ENCODE measurements at regions not wholly inside any gene's neighbourhood (a gene's known extent, or its start where the extent isn't known, plus 50 kb on each side); places are given as distances from the start of the nearest gene placed in this dataset.

DNA sequence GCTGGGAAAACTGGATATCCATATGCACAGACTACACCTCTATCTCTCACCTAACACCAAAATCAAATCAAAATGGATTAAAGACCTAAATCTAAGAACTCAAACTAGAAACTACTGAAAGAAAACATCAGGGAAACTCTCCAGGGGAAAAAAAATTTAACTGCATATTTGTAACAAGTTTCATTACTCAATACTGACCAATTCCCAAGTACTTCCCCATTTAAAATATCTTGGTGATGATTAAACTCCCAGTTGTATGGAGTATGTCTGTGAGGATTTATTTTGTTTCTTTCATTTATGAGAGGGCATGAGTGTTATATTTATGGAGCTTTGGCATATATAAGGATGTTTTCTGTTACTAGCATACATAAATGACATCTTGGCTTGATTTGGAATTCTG is 112.3 kb upstream of the IL15 start:
- no peaks in the 10 kb centered on the region for H3K36me3 ChIP-seq (ENCODE audit: control insufficient read depth in 2 of 2, insufficient read depth in 2 of 2, low read length in 1 of 2)
- no peaks in the 10 kb centered on the region for H3K27me3 ChIP-seq (ENCODE audit: control insufficient read depth in 1 of 2, insufficient read depth in 2 of 2, low read length in 2 of 2)
- H3K27ac ChIP-seq (ENCODE audit: low read depth in 2 of 2, low read length in 1 of 2) = no peak overlapping the region
- no peak overlapping the region for H3K4me3 ChIP-seq (ENCODE audit: low read depth in 1 of 2, low read length in 2 of 2)
- H3K9me3 ChIP-seq (ENCODE audit: control insufficient read depth in 2 of 2, insufficient read depth in 1 of 2, low read depth in 1 of 2, low read length in 1 of 2) = no peaks in the 10 kb centered on the region
- H3K4me1 ChIP-seq (ENCODE audit: control insufficient read depth in 2 of 2, insufficient read depth in 2 of 2, low read length in 1 of 2) = no peaks in the 10 kb centered on the region

DNA sequence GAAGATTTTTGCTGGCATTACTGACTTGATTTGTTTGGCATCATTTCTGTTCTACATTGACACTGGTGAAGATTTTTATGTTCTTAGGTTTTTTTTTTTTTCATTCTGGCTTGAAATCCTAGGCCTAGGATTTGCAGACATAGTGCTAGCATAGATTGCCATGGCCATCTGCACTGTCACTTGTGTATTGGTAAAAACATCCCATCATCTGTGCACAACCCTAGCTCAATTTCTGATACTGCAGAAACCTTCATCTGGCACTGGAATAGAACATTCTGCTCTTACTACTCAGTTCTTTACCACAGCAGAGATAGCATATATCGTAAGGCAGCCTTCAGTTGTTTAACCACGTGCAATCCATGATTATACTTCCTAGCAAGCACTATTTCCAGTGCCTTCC is 111.5 kb upstream of the IL15 start:
- Histone ChIP-seq H3K27ac (ENCODE audit: low read depth in 2 of 2, low read length in 1 of 2) (no peak overlapping the region), H3K9me3 (ENCODE audit: control insufficient read depth in 2 of 2, insufficient read depth in 1 of 2, low read depth in 1 of 2, low read length in 1 of 2) (no peaks in the 10 kb centered on the region), H3K4me3 (ENCODE audit: low read depth in 1 of 2, low read length in 2 of 2) (no peak overlapping the region), H3K27me3 (ENCODE audit: control insufficient read depth in 1 of 2, insufficient read depth in 2 of 2, low read length in 2 of 2) (no peaks in the 10 kb centered on the region), H3K4me1 (ENCODE audit: control insufficient read depth in 2 of 2, insufficient read depth in 2 of 2, low read length in 1 of 2) (no peaks in the 10 kb centered on the region), H3K36me3 (ENCODE audit: control insufficient read depth in 2 of 2, insufficient read depth in 2 of 2, low read length in 1 of 2) (no peaks in the 10 kb centered on the region)
- 83 to 84% methylated on average over 2 of the region's 2 CpGs for WGBS, 2 donors

DNA sequence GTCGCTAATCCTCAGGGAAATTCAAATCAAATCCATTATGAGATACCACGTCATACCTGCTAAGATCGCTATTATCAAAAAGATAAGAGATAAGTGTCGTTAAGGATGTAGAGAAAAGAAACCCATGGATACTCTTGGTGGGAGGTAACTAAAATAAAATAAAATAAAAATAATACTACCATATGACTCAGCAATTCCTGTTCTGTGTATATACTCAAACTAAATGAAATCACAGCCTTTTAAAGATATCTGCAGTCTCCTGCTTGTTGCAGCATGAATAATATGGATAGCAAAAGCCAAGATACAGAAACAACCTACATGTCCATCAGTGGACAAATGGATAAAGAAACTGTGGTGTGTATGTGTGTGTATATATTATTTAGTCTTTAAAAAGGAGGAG is 105.8 kb upstream of the IL15 start:
- Histone ChIP-seq H3K4me1 (ENCODE audit: control insufficient read depth in 2 of 2, insufficient read depth in 2 of 2, low read length in 1 of 2) (no peaks in the 10 kb centered on the region), H3K4me3 (ENCODE audit: low read depth in 1 of 2, low read length in 2 of 2) (no peak overlapping the region), H3K27me3 (ENCODE audit: control insufficient read depth in 1 of 2, insufficient read depth in 2 of 2, low read length in 2 of 2) (no peaks in the 10 kb centered on the region), H3K36me3 (ENCODE audit: control insufficient read depth in 2 of 2, insufficient read depth in 2 of 2, low read length in 1 of 2) (no peaks in the 10 kb centered on the region), H3K27ac (ENCODE audit: low read depth in 2 of 2, low read length in 1 of 2) (no peak overlapping the region), H3K9me3 (ENCODE audit: control insufficient read depth in 2 of 2, insufficient read depth in 1 of 2, low read depth in 1 of 2, low read length in 1 of 2) (no peaks in the 10 kb centered on the region)
- 88 to 92% methylated on average over 4 of the region's 4 CpGs for WGBS, 2 donors

DNA sequence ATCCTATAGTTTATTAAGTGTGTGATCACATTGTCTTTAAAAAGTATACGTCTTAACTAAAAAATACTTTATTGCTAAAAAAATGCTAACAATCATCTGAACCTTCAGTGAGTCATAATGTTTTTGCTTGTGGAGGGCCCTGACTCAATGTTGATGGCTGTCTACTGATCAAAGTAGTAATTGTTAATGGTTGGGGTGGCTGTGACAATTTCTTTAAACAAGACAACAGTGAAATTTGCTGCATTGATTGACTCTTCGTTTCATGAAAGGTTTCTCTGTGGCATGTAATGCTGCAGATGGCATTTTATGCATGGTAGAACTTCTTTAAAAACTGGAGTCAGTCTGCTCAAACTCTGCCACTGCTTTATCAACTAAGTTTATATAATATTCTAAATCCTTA is 101.4 kb upstream of the IL15 start:
- no peaks in the 10 kb centered on the region for H3K27me3 ChIP-seq (ENCODE audit: control insufficient read depth in 1 of 2, insufficient read depth in 2 of 2, low read length in 2 of 2)
- H3K27ac ChIP-seq (ENCODE audit: low read depth in 2 of 2, low read length in 1 of 2) = no peak overlapping the region
- no peaks in the 10 kb centered on the region for H3K4me1 ChIP-seq (ENCODE audit: control insufficient read depth in 2 of 2, insufficient read depth in 2 of 2, low read length in 1 of 2)
- WGBS, 2 donors = 86 to 89% methylated on average over 2 of the region's 2 CpGs
- no peaks in the 10 kb centered on the region for H3K36me3 ChIP-seq (ENCODE audit: control insufficient read depth in 2 of 2, insufficient read depth in 2 of 2, low read length in 1 of 2)
- H3K4me3 ChIP-seq (ENCODE audit: low read depth in 1 of 2, low read length in 2 of 2) = no peak overlapping the region
- H3K9me3 ChIP-seq (ENCODE audit: control insufficient read depth in 2 of 2, insufficient read depth in 1 of 2, low read depth in 1 of 2, low read length in 1 of 2) = no peaks in the 10 kb centered on the region

DNA sequence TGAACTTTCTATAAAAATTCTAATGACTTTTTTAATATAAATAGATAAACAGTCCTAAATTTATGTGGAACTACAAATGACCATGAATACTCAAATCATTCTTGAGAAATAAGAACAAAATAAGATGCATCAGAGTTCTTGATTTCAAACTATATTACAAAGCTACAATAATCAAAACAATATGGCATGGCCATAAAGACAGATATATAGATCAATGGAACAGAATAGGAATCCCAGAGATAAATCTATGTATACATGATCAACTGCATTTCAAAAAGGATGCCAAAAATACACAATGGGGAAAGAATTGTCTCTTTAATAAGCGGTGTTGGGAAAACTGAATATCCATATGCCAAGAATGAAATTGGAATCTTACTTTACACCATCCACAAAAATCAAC is 98.4 kb upstream of the IL15 start:
- Histone ChIP-seq H3K4me3 (ENCODE audit: low read depth in 1 of 2, low read length in 2 of 2) (no peak overlapping the region), H3K36me3 (ENCODE audit: control insufficient read depth in 2 of 2, insufficient read depth in 2 of 2, low read length in 1 of 2) (no peaks in the 10 kb centered on the region), H3K4me1 (ENCODE audit: control insufficient read depth in 2 of 2, insufficient read depth in 2 of 2, low read length in 1 of 2) (no peaks in the 10 kb centered on the region), H3K27ac (ENCODE audit: low read depth in 2 of 2, low read length in 1 of 2) (no peak overlapping the region), H3K9me3 (ENCODE audit: control insufficient read depth in 2 of 2, insufficient read depth in 1 of 2, low read depth in 1 of 2, low read length in 1 of 2) (no peaks in the 10 kb centered on the region), H3K27me3 (ENCODE audit: control insufficient read depth in 1 of 2, insufficient read depth in 2 of 2, low read length in 2 of 2) (no peaks in the 10 kb centered on the region)
- 87 to 90% methylated on average over 1 of the region's 1 CpG for WGBS, 2 donors

DNA sequence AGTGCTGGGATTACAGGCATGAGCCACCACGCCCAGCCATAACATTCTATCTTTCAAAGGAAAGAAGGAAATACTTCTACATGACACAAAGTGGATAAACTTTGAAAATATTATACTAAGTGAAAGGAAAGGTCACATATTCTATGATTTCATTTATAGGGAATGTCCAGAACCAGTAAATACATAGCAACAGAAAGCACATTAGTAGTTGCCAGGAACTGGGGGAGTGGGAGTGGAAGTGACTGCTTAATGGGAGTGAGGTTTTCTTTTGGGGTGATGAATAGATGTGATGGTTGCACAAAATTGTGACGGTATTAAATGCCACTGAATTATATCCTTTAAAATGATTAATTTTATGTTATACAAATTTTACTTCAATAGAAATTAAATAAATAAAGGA is 95.7 kb upstream of the IL15 start:
- no peaks in the 10 kb centered on the region for H3K27me3 ChIP-seq (ENCODE audit: control insufficient read depth in 1 of 2, insufficient read depth in 2 of 2, low read length in 2 of 2)
- H3K4me1 ChIP-seq (ENCODE audit: control insufficient read depth in 2 of 2, insufficient read depth in 2 of 2, low read length in 1 of 2) = no peaks in the 10 kb centered on the region
- WGBS, 2 donors = 66 to 81% methylated on average over 2 of the region's 2 CpGs
- H3K9me3 ChIP-seq (ENCODE audit: control insufficient read depth in 2 of 2, insufficient read depth in 1 of 2, low read depth in 1 of 2, low read length in 1 of 2) = no peaks in the 10 kb centered on the region
- H3K27ac ChIP-seq (ENCODE audit: low read depth in 2 of 2, low read length in 1 of 2) = no peak overlapping the region
- H3K4me3 ChIP-seq (ENCODE audit: low read depth in 1 of 2, low read length in 2 of 2) = no peak overlapping the region
- no peaks in the 10 kb centered on the region for H3K36me3 ChIP-seq (ENCODE audit: control insufficient read depth in 2 of 2, insufficient read depth in 2 of 2, low read length in 1 of 2)

DNA sequence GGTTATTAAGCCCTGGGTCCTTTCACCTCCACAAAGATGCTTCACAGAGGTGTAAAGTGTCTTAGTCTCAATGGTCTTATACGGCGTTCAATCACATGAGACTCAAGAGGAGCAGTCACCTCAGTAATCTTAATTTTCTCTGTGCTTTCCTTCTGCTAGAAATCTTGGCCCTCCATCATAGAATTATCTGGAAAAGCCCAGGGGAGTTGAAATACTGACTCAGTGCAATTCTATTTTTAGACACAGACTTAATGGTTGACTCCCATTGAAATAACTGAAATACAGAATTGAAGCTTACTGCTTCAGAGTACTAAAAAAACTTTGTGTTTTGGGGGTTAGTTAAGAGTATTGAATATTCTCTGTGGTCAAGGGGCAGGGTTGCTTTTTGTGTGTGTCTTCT is 94.5 kb upstream of the IL15 start:
- no peaks in the 10 kb centered on the region for H3K4me1 ChIP-seq (ENCODE audit: control insufficient read depth in 2 of 2, insufficient read depth in 2 of 2, low read length in 1 of 2)
- H3K27ac ChIP-seq (ENCODE audit: low read depth in 2 of 2, low read length in 1 of 2) = no peak overlapping the region
- no peaks in the 10 kb centered on the region for H3K36me3 ChIP-seq (ENCODE audit: control insufficient read depth in 2 of 2, insufficient read depth in 2 of 2, low read length in 1 of 2)
- no peaks in the 10 kb centered on the region for H3K27me3 ChIP-seq (ENCODE audit: control insufficient read depth in 1 of 2, insufficient read depth in 2 of 2, low read length in 2 of 2)
- WGBS, 2 donors = 92 to 96% methylated on average over 2 of the region's 2 CpGs
- no peaks in the 10 kb centered on the region for H3K9me3 ChIP-seq (ENCODE audit: control insufficient read depth in 2 of 2, insufficient read depth in 1 of 2, low read depth in 1 of 2, low read length in 1 of 2)
- H3K4me3 ChIP-seq (ENCODE audit: low read depth in 1 of 2, low read length in 2 of 2) = no peak overlapping the region

DNA sequence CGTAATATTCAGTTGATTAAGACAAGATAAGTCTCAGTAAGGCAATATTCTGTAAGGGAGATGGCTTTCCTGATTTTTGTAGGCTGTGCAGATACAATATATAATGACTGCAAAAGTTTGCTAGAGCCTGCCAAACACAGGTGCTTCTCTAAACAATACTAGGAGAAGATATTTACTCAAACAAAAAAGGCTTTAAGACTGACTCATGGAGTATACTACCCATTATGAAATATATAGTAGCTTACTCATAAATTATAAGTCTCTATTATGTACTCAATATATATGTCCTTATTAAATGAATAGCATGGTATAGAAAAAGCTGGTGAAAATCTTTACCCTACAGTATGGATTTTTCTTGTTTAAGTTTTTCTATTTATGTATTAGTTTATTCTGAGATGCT is 93.2 kb upstream of the IL15 start:
- WGBS, 2 donors = 76 to 91% methylated on average over 1 of the region's 1 CpG
- H3K27ac ChIP-seq (ENCODE audit: low read depth in 2 of 2, low read length in 1 of 2) = no peak overlapping the region

DNA sequence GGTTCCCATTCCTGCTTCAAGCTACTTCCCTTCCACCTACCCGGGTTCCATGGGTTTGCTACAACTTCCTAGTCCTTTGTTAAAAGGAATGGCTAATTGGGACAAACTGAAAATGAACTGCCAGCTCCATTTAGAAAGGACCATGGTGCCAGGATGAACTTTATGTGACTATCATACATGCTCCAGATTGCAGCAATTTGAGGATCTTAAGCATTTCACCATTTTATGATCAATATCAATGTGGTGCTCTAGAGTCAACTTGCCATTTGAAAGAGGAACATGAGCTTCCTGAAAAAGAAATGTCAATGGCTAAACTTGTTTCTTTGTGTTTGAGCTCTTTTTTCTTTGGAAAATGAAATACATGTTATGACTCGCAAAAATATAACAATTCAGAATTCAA is 92.7 kb upstream of the IL15 start:
- Histone ChIP-seq H3K27ac (ENCODE audit: low read depth in 2 of 2, low read length in 1 of 2) (no peak overlapping the region), H3K27me3 (ENCODE audit: control insufficient read depth in 1 of 2, insufficient read depth in 2 of 2, low read length in 2 of 2) (no peaks in the 10 kb centered on the region), H3K36me3 (ENCODE audit: control insufficient read depth in 2 of 2, insufficient read depth in 2 of 2, low read length in 1 of 2) (no peaks in the 10 kb centered on the region), H3K4me1 (ENCODE audit: control insufficient read depth in 2 of 2, insufficient read depth in 2 of 2, low read length in 1 of 2) (no peaks in the 10 kb centered on the region), H3K9me3 (ENCODE audit: control insufficient read depth in 2 of 2, insufficient read depth in 1 of 2, low read depth in 1 of 2, low read length in 1 of 2) (no peaks in the 10 kb centered on the region), H3K4me3 (ENCODE audit: low read depth in 1 of 2, low read length in 2 of 2) (no peak overlapping the region)
- 77 to 84% methylated on average over 2 of the region's 2 CpGs for WGBS, 2 donors

More for the DNA sequence above, 93.2 kb upstream of the IL15 start:
- Histone ChIP-seq H3K27me3 (ENCODE audit: control insufficient read depth in 1 of 2, insufficient read depth in 2 of 2, low read length in 2 of 2) (no peaks in the 10 kb centered on the region), H3K4me3 (ENCODE audit: low read depth in 1 of 2, low read length in 2 of 2) (no peak overlapping the region), H3K36me3 (ENCODE audit: control insufficient read depth in 2 of 2, insufficient read depth in 2 of 2, low read length in 1 of 2) (no peaks in the 10 kb centered on the region), H3K9me3 (ENCODE audit: control insufficient read depth in 2 of 2, insufficient read depth in 1 of 2, low read depth in 1 of 2, low read length in 1 of 2) (no peaks in the 10 kb centered on the region), H3K4me1 (ENCODE audit: control insufficient read depth in 2 of 2, insufficient read depth in 2 of 2, low read length in 1 of 2) (no peaks in the 10 kb centered on the region)

DNA sequence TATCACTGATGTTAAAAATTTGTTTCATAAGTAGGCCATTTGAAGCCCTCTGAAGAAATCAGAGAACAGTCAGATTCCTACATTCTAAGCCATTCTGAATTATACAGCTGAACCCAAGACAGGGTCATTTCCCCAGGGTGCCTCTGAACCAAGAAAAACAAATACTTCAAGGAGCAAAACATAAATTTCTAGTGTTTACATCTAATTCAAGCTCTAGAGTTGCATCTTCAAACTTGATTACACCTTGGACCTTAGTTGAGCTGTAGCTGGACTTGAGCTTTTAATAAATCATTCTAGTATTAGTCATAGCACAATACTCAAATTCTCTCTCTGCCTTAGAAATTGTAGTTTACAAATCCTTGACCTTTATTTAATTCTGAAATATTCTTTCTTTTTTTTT is 87.6 kb upstream of the IL15 start:
- Histone ChIP-seq H3K27ac (ENCODE audit: low read depth in 2 of 2, low read length in 1 of 2) (no peak overlapping the region), H3K9me3 (ENCODE audit: control insufficient read depth in 2 of 2, insufficient read depth in 1 of 2, low read depth in 1 of 2, low read length in 1 of 2) (no peaks in the 10 kb centered on the region), H3K4me3 (ENCODE audit: low read depth in 1 of 2, low read length in 2 of 2) (no peak overlapping the region), H3K36me3 (ENCODE audit: control insufficient read depth in 2 of 2, insufficient read depth in 2 of 2, low read length in 1 of 2) (no peaks in the 10 kb centered on the region), H3K4me1 (ENCODE audit: control insufficient read depth in 2 of 2, insufficient read depth in 2 of 2, low read length in 1 of 2) (no peaks in the 10 kb centered on the region), H3K27me3 (ENCODE audit: control insufficient read depth in 1 of 2, insufficient read depth in 2 of 2, low read length in 2 of 2) (no peaks in the 10 kb centered on the region)

Measured in esophagus (tissue), 2 donors.